T-cell (primary cell): ENCODE measurements at regions not wholly inside any gene's neighbourhood (a gene's known extent, or its start where the extent isn't known, plus 50 kb on each side); places are given as distances from the start of the nearest gene placed in this dataset.

ENCODE experiments used
- ATAC-seq, 4 experiments: fragments of 200-7000 bp in 3 of 4; fragments of 150-1000 bp in 1 of 4; cut with Tn5 transposase; replicated peaks in 1 of 4; 1 replicate in 3 of 4; 2 replicates in 1 of 4; pipeline ENCODE4 v1.10.0; 2021; ENCODE audit warnings: moderate library complexity in 3 of 4, mild to moderate bottlenecking in 2 of 4, moderate number of reproducible peaks in 1 of 4
- CTCF ChIA-PET, 2 donors: fragments of 300-600 bp; sonication (Branson Sonifier 250); formaldehyde crosslinking; loops; one replicate each; lab custom pipeline; 2022; ENCODE audit warnings: antibody characterized with exemption in 2 of 2; lab: Charles Lee
- POLR2A ChIA-PET, 2 donors: fragments of 300-600 bp; sonication (Branson Sonifier 250); formaldehyde crosslinking; loops; one replicate each; lab custom pipeline; 2022; ENCODE audit warnings: antibody characterized with exemption in 2 of 2; lab: Charles Lee
- DNase-seq, 35 experiments: peaks; one replicate each; pipeline versions ENCODE4 v3.0.0 to v3.0.0-alpha.2; 2013 to 2023
- H3K27ac ChIP-seq: one replicate; pipeline ENCODE4 v1.5.1; 2013; ENCODE audit warnings: low read length
- H3K27me3 ChIP-seq, 2 experiments: replicated peaks in 1 of 2; 1 replicate in 1 of 2; 2 replicates in 1 of 2; pipeline versions ENCODE4 v1.6.1 to v1.7.0; 2013; ENCODE audit warnings: low read length in 1 of 2, mixed read lengths in 1 of 2; ENCODE audit not compliant: control insufficient read depth in 2 of 2, insufficient read depth in 2 of 2; ENCODE audit errors: extremely low read depth in 1 of 2
- H3K36me3 ChIP-seq, 2 donors: 1 replicate in 1 of 2; 2 replicates in 1 of 2; pipeline versions ENCODE4 v1.6.1 to v1.7.0; 2013; ENCODE audit warnings: low read length in 1 of 2; ENCODE audit not compliant: control insufficient read depth in 2 of 2, insufficient read depth in 1 of 2; ENCODE audit errors: extremely low read depth in 1 of 2
- H3K4me1 ChIP-seq, 2 experiments: 1 replicate in 1 of 2; 2 replicates in 1 of 2; pipeline versions ENCODE4 v1.6.1 to v1.7.0; 2013; ENCODE audit warnings: low read length in 2 of 2, mixed read lengths in 1 of 2; ENCODE audit not compliant: insufficient read depth in 2 of 2, control insufficient read depth in 1 of 2; ENCODE audit errors: extremely low read depth in 1 of 2
- H3K4me3 ChIP-seq, 2 donors: 1 replicate in 1 of 2; 2 replicates in 1 of 2; pipeline versions ENCODE4 v1.5.1 to v1.7.0; 2013; ENCODE audit warnings: mild to moderate bottlenecking in 2 of 2, low read length in 1 of 2, moderate library complexity in 1 of 2; ENCODE audit not compliant: control insufficient read depth in 1 of 2; ENCODE audit errors: extremely low read depth in 1 of 2
- H3K9me3 ChIP-seq: 2 replicates; pipeline ENCODE4 v1.7.0; 2013
- H3K27ac Mint-ChIP-seq, 2 donors: one replicate each; pipeline ENCODE4 v1.8.0; 2020 to 2021; ENCODE audit warnings: mild to moderate bottlenecking in 2 of 2, mixed read lengths in 2 of 2
- H3K27me3 Mint-ChIP-seq, 2 donors: one replicate each; pipeline ENCODE4 v1.8.0; 2021 to 2022; ENCODE audit warnings: mixed read lengths in 2 of 2
- H3K36me3 Mint-ChIP-seq: one replicate; pipeline ENCODE4 v1.8.0; 2021; ENCODE audit warnings: mixed read lengths
- H3K4me1 Mint-ChIP-seq, 3 donors: one replicate each; pipeline ENCODE4 v1.8.0; 2020 to 2022; ENCODE audit warnings: mixed read lengths in 3 of 3, mild to moderate bottlenecking in 1 of 3
- H3K4me3 Mint-ChIP-seq, 3 donors: one replicate each; pipeline ENCODE4 v1.8.0; 2020 to 2022; ENCODE audit warnings: mild to moderate bottlenecking in 3 of 3, mixed read lengths in 3 of 3, moderate library complexity in 3 of 3
- H3K9me3 Mint-ChIP-seq, 3 donors: one replicate each; pipeline ENCODE4 v1.8.0; 2020 to 2022; ENCODE audit warnings: mixed read lengths in 3 of 3
- WGBS: methylation state at CpG from one replicate; pipeline ENCODE4 v1.1.5; 2013; ENCODE audit warnings: missing lambda C conversion rate; ENCODE audit not compliant: insufficient coverage; 5-methylcytosine and 5-hydroxymethylcytosine counted together

GRCh38 chr2:16063251-16063850 lies 123.0 kb downstream of the MYCN start:
- Mint-ChIP-seq H3K27me3 (no peaks in the 10 kb centered on the region), H3K4me3 (no peak overlapping the region), H3K4me1 (no peaks in the 10 kb centered on the region), H3K36me3 (no peaks in the 10 kb centered on the region), H3K27ac (no peak overlapping the region), H3K9me3 (peaks cover 5 to 29% (median 8%) of the 10 kb centered on the region in 3 donors)
- ChIA-PET POLR2A (no interaction called here), CTCF (no interaction called here)
- Histone ChIP-seq H3K4me1 (no peaks in the 10 kb centered on the region), H3K27ac (no peak overlapping the region), H3K4me3 (peak overlapping the region in 1 of 2 donors; percentile 25), H3K27me3 (no peaks in the 10 kb centered on the region), H3K36me3 (no peaks in the 10 kb centered on the region), H3K9me3 (no peaks in the 10 kb centered on the region)
- DNase-seq (no peak), ATAC-seq (no peak)
- 50% methylated on average over 3 of the region's 4 CpGs for WGBS

GRCh38 chr2:16062471-16063250 lies 122.3 kb downstream of the MYCN start:
- Mint-ChIP-seq H3K9me3 (peaks cover 5 to 29% (median 8%) of the 10 kb centered on the region in 3 donors), H3K27ac (no peak overlapping the region), H3K4me3 (no peak overlapping the region), H3K4me1 (no peaks in the 10 kb centered on the region), H3K36me3 (no peaks in the 10 kb centered on the region), H3K27me3 (no peaks in the 10 kb centered on the region)
- H3K9me3 ChIP-seq: no peaks in the 10 kb centered on the region
- ChIA-PET CTCF (no interaction called here), POLR2A (no interaction called here)
- DNase-seq (no peak), ATAC-seq (no peak)
- H3K27ac ChIP-seq: no peak overlapping the region
- no peak overlapping the region for H3K4me3 ChIP-seq
- WGBS: 80% methylated on average over 1 of the region's 1 CpG
- peaks cover 0 to 4% of the 10 kb centered on the region in 2 experiments for H3K27me3 ChIP-seq
- H3K36me3 ChIP-seq: no peaks in the 10 kb centered on the region
- H3K4me1 ChIP-seq: no peaks in the 10 kb centered on the region

- ChIA-PET POLR2A (no interaction called here), CTCF (interaction anchor here in 1 of 2 donors (0.5 kb wide), 1 partner anchor 154 kb away, joined by 3 read pairs; no protein-coding TSS in a partner anchor)
- Histone ChIP-seq H3K27ac (no peak overlapping the region), H3K36me3 (no peaks in the 10 kb centered on the region), H3K4me3 (no peak overlapping the region), H3K9me3 (no peaks in the 10 kb centered on the region), H3K27me3 (peaks cover 0 to 4% of the 10 kb centered on the region in 2 experiments), H3K4me1 (no peaks in the 10 kb centered on the region)
- Mint-ChIP-seq H3K9me3 (peaks cover 5 to 29% (median 8%) of the 10 kb centered on the region in 3 donors), H3K36me3 (no peaks in the 10 kb centered on the region), H3K27me3 (no peaks in the 10 kb centered on the region), H3K4me1 (no peaks in the 10 kb centered on the region), H3K27ac (no peak overlapping the region), H3K4me3 (no peak overlapping the region)
- ATAC-seq (no peak), DNase-seq (no peak)
- no CpG with 5 or more reads among the region's 2 CpGs for WGBS
Observed at GRCh38 chr2:16061441-16062217, 121.3 kb downstream of the MYCN start.

- H3K4me3 ChIP-seq: no peak overlapping the region
- H3K9me3 ChIP-seq: no peaks in the 10 kb centered on the region
- H3K36me3 ChIP-seq: no peaks in the 10 kb centered on the region
- H3K4me1 Mint-ChIP-seq: peaks cover 0 to 5% (median 3%) of the 10 kb centered on the region in 3 donors
- H3K27ac ChIP-seq: no peak overlapping the region
- POLR2A ChIA-PET: no interaction called here
- CTCF ChIA-PET: interaction anchor here in 1 of 2 donors (0.5 kb wide), 1 partner anchor 153 kb away, joined by 3 read pairs; no protein-coding TSS in a partner anchor
- 71% methylated on average over 1 of the region's 3 CpGs for WGBS
- no peaks in the 10 kb centered on the region for H3K4me1 ChIP-seq
- no peak for DNase-seq
- ATAC-seq: no peak
- peaks cover 5 to 29% (median 8%) of the 10 kb centered on the region in 3 donors for H3K9me3 Mint-ChIP-seq
- no peaks in the 10 kb centered on the region for H3K36me3 Mint-ChIP-seq
- no peaks in the 10 kb centered on the region for H3K27me3 Mint-ChIP-seq
- no peak overlapping the region for H3K4me3 Mint-ChIP-seq
- H3K27me3 ChIP-seq: peaks cover 0 to 4% of the 10 kb centered on the region in 2 experiments
- no peak overlapping the region for H3K27ac Mint-ChIP-seq
Observed at GRCh38 chr2:16060936-16061338, 120.6 kb downstream of the MYCN start.

GRCh38 chr2:16060125-16060935 lies 120.0 kb downstream of the MYCN start:
- ATAC-seq (no peak), DNase-seq (no peak)
- H3K4me1 ChIP-seq: no peaks in the 10 kb centered on the region
- POLR2A ChIA-PET: no interaction called here
- H3K27me3 ChIP-seq: peaks cover 0 to 4% of the 10 kb centered on the region in 2 experiments
- WGBS: no CpG with 5 or more reads among the region's 3 CpGs
- H3K4me3 ChIP-seq: no peak overlapping the region
- no peaks in the 10 kb centered on the region for H3K9me3 ChIP-seq
- H3K9me3 Mint-ChIP-seq: peaks cover 5 to 29% (median 8%) of the 10 kb centered on the region in 3 donors
- no peaks in the 10 kb centered on the region for H3K27me3 Mint-ChIP-seq
- H3K27ac Mint-ChIP-seq: no peak overlapping the region
- H3K27ac ChIP-seq: no peak overlapping the region
- no peaks in the 10 kb centered on the region for H3K36me3 ChIP-seq
- H3K4me3 Mint-ChIP-seq: no peak overlapping the region
- H3K4me1 Mint-ChIP-seq: peaks cover 0 to 7% (median 5%) of the 10 kb centered on the region in 3 donors
- no peaks in the 10 kb centered on the region for H3K36me3 Mint-ChIP-seq
- CTCF ChIA-PET: no interaction called here
